GM12878 (cell line): ENCODE measurements at regions not wholly inside any gene's neighbourhood (a gene's known extent, or its start where the extent isn't known, plus 50 kb on each side); places are given as distances from the start of the nearest gene placed in this dataset.

Experiments used
- DPF2 ChIP-seq: fragments of 450-650 bp; IDR thresholded peaks from 2 replicates; pipeline ENCODE4 v1.6.1; 2017; ENCODE audit warnings: mild to moderate bottlenecking
- MTA2 ChIP-seq: fragments of 450-650 bp; IDR thresholded peaks from 2 replicates; pipeline ENCODE4 v1.6.1; 2016; ENCODE audit warnings: low read depth, mild to moderate bottlenecking, moderate library complexity
- SMAD1 ChIP-seq: fragments of 450-650 bp; IDR thresholded peaks from 2 replicates; pipeline ENCODE4 v1.6.1; 2018; ENCODE audit warnings: mild to moderate bottlenecking, low read depth; ENCODE audit not compliant: partially characterized antibody
- ZNF687 ChIP-seq: fragments of 450-650 bp; IDR thresholded peaks from 2 replicates; pipeline ENCODE4 v1.6.1; 2017; ENCODE audit warnings: mild to moderate bottlenecking, moderate library complexity
- TF ChIP-seq, protein P1 (sequence below): fragments of 150-350 bp; IDR thresholded peaks from 2 replicates; pipeline ENCODE4 v1.6.1; 2016; ENCODE audit warnings: low read depth, low read length

GRCh38 chrX:102837847-102838246 lies 99.2 kb upstream of the RAB40AL start (continued):
- TF ChIP-seq, protein P1, sequence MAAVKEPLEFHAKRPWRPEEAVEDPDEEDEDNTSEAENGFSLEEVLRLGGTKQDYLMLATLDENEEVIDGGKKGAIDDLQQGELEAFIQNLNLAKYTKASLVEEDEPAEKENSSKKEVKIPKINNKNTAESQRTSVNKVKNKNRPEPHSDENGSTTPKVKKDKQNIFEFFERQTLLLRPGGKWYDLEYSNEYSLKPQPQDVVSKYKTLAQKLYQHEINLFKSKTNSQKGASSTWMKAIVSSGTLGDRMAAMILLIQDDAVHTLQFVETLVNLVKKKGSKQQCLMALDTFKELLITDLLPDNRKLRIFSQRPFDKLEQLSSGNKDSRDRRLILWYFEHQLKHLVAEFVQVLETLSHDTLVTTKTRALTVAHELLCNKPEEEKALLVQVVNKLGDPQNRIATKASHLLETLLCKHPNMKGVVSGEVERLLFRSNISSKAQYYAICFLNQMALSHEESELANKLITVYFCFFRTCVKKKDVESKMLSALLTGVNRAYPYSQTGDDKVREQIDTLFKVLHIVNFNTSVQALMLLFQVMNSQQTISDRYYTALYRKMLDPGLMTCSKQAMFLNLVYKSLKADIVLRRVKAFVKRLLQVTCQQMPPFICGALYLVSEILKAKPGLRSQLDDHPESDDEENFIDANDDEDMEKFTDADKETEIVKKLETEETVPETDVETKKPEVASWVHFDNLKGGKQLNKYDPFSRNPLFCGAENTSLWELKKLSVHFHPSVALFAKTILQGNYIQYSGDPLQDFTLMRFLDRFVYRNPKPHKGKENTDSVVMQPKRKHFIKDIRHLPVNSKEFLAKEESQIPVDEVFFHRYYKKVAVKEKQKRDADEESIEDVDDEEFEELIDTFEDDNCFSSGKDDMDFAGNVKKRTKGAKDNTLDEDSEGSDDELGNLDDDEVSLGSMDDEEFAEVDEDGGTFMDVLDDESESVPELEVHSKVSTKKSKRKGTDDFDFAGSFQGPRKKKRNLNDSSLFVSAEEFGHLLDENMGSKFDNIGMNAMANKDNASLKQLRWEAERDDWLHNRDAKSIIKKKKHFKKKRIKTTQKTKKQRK: no peak
- TF ChIP-seq ZNF687 (no peak), DPF2 (no peak), MTA2 (no peak), SMAD1 (no peak)
